Stimulated activated CD4-positive, alpha-beta T cell treated with anti-CD3 and anti-CD28 coated beads, Interleukin-12 subunit alpha, Interleukin-12 subunit beta, amount 100 ng/mL, for 4 hours (primary cell): ENCODE measurements at regions not wholly inside any gene's neighbourhood (a gene's known extent, or its start where the extent isn't known, plus 50 kb on each side); places are given as distances from the start of the nearest gene placed in this dataset.

Source experiments
- DNase-seq: peaks from one replicate; pipeline ENCODE4 v3.0.0-alpha.2; 2020

DNA sequence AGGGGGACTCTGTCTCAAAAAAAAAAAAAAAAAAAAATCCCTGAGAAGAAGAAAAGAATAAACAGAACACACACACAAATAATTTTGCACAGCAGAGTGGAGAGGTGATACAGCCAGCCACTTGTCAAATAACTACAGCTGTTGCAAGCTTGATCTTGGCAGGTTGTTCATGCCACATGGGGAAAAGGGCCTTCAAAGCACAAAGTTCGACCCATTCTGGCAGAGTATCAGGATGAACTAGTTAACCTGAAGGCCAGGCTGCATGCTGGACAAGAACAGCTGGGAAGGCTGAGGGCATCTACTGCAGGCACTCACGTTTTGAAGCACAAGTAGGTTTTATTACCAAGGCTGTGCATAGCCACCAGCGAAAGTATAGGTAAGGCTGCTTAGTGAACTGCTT, 104.1 kb downstream of the KCTD15 start:
- no peak for DNase-seq

DNA sequence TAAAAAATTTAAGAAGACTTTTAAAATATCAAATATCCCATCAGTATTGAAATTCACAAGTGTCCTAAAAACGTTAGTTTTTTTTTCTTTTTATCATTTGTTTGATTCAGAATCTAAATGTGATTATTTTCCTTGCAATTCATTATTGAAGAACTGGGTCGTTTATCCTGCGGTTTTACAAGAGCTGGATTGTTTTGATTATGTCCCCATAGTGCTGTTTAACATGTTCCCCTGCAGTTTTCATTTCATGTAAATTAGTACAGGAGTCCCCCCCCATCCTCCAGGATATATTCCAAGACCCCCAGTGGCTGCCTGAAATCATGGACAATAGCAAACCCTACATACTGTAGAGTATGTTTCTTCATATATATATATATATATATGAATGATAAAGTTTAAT, 105.7 kb downstream of the KCTD15 start:
- DNase-seq: no peak

DNA sequence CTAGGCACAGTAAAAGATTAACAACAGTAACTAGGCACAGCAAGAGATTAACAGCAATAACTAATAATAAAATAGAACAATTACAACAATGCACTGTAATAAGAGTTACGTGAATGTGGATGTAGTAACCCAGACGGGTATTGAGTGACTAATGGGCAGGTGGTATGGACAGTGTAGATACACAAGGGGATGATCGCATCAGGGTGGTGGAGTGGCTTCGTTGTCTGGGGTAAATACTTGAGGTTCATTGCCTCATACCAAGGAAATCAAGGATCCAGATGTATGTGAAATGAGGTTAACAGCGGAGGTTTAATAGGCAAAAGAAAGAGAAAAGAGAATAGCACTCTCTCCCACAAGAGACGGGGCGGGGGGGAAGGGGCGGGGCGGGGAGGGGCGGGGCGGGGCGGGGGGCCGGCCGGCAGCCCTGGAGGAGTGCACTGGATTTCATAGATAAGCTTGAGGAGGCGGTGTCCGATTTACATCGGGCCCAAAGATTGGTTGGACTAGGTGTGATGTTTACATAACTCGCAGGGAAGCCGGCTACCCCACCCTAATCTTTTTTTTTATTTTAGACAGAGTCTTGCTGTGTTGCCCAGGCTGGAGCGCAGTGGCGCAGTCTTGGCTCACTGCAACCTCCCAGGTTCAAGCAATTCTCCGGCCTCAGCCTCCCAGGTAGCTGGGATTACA, 106.3 kb downstream of the KCTD15 start:
- no peak for DNase-seq

DNA sequence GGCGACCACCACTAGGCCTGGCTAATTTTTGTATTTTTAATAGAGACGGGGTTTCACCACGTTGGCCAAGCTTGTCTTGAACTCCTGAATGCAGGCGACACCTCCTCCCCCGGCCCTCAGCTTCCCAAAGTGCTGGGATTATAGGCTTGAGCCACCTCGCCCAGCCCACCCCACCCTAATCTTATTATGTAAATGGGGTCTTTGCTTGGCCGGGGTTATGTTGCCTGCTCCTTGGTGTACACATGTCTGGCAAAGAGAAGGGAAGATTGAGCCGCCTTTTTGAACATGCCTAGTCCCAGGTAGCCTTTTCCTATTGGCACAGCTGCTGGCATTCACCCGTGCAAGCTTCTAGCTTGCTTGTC, 106.8 kb downstream of the KCTD15 start:
- DNase-seq: no peak

DNA sequence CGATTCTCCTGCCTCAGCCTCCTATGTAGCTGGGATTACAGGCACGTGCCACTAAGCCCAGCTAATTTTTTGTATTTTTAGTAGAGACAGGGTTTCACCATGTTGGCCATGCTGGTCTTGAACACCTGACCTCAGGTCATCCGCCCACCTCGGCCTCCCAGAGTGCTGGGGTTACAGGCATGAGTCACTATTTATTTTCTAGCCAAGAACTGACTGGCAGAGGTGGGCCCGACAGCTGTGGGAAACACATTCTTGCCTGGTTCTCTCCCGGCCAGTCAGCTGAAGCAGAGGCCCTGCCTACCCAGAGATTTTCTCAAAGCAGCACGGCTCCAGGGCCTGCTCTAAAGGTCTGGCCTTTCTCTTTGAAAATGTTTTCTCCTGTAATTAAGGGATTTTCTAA, 108.0 kb downstream of the KCTD15 start:
- no peak for DNase-seq

DNA sequence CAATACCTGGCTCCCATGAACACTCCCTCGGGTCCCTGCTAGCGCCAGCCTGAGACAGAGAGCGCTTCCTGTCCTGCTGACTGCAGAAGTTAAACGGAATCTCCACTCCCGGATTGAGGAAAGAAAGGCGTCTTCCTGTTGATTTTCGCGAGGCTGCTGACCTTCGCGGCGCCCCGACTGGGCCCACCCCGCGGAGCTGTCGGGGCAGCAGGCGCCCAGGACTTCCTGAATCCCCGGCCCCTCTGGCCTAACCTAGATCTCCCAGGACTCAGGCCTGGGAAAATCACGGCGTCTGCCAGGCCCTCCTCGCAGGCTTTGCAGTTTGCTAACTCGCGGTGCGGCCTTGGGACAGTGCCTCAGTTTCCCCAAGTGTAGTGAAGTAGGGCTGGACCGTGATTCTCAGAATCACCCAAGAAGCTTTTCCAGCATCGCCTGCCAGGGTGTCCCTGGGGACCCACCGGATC, 108.8 kb downstream of the KCTD15 start:
- no peak for DNase-seq

DNA sequence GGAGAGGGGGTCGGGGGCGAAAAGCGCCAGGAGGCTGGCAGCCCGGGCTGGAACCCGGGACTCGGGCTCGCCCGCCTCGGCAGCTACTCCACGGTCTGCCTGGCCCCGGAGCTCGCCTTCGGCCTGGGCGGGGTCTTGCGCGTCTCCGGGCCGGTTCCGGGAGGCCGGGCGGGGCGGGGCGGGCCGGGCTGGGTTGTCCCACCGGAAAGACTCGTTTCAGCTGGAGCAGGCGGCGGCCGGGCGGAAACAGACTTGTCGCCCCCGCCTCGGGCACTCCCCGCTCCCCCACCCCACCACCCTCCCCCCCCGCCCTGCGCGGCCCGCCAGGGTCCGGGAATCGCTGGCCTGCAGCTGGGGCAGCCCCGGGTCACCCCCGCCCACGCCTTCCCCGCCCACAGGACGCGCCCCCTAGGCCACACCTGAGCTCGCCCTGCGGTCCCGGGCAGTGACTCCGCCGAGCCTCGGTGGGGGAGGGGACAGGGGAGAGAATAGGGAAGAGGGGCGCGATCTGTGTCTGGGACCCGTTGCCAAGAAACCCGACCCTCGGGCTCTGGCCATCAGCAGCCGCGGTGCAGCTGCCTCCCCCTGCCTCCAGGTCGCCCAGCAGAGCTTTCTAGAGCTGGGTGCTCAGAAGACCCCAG, 109.4 kb downstream of the KCTD15 start:
- no peak for DNase-seq

DNA sequence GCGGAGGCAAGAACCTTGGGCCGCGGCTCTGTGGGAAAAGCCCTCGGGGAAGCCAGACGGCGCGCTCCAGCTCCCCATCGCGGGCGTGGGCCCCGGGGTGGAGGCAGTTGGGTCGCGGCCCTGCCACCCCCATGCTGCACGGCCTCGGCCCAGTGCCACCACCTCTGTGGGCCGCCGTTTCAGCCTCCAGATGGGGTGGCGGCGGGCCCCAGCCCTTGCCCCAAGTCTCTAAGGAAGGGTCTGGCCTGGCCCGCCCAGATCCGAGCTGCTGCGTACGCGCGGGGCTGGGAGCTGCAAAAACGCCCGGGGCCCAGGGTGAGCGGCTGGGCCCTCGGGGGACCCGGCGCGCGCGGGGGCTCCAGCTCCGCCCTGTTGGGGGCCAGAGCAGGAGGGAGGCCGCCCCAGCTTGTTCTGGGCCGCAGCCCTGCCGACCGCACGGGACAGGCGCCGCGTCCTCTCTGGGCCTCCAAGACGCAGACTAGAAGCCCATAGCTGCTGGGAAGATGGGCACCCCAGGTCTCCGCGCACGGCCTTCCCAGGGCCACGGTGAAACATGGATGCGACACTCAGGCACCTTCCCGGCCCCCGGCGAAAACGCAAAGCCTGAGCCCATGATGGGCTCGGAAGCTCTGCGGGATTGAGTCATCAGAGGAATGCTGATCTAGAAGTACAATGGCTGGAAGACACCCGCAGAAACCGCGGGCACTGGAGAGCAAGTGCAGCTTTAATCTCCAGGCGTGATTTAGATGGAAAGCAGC, 110.1 kb downstream of the KCTD15 start:
- no peak for DNase-seq

DNA sequence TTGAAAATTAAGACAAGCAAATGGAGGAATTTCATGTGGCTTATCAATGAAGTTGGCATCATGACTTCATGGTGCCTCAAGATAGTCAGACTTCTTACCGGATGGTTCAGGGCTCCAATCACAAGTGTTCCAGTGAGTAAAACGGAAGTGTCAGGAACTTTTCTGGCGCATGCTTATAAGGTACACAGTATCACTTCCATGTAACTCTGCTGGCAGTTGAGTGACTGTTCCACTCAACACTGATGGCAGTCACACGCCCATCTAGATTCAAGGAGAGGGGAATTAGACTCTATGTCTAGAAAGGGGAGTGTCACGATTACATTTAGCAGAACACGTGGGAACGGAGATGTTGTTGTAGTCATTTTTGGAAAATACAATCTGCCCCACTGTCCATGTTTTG, 114.3 kb downstream of the KCTD15 start:
- DNase-seq: no peak

DNA sequence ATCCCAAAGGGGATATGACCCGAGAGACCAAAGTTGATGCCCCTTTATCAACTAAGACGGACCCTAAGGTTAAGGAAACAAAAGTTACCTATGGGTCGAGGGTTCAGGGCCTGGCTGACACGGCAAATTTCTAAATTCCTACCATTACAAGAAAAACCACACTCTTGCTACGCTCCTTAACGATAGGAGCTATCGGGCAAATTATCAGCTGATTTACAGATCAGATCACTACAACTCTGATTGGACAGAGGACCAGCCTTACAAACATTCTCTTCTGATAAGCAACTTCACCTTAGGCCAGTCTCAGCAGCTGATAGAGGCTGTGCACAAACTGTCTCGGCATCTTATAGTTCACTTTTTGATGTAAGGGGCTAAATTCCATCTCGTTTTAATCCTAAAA, 117.9 kb downstream of the KCTD15 start:
- DNase-seq: no peak

DNA sequence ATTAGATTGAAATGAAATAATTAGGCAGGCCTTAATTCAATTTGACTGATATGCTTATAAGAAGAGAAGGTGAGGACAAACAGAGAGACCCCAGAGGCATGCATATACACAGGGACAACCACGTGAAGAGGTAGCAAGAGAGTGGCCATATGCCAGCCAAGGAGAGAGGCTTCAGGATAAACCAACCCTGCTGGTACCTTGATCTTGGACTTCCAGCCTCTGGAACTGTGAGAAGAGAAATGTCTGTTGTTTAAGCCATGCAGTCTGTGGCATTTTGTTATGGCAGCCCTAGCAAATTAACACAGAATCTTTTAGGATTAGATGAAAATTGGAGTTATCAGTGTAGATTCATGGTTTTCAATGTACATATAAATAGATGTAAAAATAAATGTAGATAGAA, 120.1 kb downstream of the KCTD15 start:
- no peak for DNase-seq

DNA sequence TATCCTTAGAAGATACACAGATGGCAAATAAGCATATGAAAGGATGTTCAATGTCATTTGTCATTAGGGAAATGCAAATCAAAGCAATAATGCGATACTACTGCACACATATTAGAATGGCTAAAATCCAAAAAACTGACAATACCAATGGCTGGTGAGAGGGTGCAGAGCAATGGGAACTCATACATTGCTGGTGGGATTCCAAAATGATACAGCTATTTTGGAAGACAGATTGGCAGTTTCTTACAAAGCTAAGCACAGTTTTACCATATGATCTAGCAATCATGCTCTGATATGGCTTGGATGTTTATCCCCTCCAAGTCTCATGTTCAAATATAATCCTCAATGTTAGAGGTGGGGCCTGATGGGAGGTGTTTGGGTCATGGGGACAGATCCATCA, 122.6 kb downstream of the KCTD15 start:
- DNase-seq: no peak

DNA sequence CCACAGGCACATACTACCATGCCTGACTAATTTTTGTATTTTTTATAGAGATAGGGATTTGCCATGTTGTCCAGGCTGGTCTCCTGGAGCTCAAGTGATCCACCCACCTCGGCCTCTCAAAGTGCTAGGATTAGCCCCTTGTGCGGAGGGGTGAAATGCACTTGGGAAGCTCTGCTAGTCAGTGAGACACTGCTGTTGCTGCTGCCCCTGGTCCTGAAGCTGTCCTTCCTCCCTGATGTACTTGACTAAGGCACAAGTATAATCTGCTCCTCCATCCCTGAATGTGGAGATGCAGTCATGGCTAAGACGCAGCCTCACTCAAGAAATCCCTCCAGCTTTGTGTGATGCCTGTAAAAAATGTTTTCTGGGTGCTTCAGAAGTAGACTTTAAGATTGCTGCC, 124.5 kb downstream of the KCTD15 start:
- no peak for DNase-seq

DNA sequence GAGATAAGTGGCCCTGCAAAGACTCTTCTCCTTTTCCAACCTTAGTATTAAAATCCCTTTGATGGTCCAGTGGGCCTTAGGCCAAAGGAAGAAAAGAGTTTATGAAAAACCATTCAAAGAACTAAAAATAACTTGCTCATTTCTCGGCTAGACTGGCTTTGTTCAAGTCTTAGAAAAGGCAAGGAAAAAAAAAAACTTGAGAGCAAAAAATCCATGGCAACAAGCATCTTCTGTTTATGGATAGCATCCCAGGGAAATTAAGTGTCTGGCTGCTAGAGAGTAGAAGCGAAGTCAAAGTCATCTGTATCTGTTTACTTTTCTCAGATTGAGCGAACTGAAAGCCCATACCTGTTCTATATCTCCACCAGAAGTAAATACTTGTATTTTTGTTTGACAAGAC, 129.6 kb downstream of the KCTD15 start:
- no peak for DNase-seq

DNA sequence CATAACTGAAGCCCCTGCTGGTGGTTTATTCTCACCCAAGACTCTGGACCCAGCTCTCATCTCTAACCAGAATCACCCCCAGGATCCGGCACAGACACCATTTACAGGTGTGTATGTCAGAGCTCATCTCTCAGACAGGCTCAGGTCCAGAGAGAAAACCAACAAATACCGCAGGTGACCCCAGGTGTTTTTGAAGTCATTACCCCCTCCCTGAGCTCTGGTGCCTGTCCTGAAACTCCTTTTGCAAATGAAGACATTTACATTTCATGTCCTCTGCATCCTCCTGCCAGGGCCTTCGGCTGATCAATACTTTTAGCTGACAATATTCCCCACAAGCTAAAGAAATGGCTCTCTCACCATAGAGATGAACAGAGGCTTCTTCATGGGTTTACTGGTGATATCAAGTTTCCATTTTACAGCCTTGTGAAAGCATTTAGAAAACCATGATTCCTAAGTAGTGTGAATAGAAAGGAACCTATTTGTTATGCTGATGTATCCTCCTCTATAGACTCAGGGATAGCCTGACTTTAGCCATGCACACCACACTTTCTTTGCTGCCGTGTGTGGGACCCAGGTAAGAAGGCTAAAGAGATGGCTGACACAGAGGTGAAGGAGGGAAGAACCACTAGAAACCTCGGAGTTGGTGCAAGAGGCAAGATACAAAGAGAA, 131.3 kb downstream of the KCTD15 start:
- DNase-seq: no peak

DNA sequence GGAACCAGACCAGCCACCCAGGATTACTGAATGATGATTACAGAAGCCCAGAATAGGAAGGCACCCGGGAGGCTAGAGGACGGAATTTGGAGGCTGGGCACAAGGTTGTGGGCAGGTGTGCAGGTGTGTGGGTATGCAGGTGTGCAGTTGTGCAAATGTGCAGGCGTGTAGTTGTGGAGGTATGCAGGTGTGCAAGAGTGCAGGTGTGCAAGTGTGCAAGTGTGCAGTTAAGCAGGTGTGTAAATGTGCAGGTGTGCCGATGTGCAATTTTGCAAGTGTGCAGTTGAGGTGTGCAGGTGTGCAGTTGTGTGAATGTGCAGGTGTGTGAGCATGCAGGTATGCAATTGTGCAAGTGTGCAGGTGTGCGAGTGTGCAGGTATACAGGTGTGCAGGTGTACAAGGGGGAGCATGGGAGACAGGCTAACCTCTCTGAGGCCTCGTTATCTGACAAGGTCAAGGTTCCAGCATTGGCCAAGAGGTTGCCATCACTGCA, 131.8 kb downstream of the KCTD15 start:
- no peak for DNase-seq

DNA sequence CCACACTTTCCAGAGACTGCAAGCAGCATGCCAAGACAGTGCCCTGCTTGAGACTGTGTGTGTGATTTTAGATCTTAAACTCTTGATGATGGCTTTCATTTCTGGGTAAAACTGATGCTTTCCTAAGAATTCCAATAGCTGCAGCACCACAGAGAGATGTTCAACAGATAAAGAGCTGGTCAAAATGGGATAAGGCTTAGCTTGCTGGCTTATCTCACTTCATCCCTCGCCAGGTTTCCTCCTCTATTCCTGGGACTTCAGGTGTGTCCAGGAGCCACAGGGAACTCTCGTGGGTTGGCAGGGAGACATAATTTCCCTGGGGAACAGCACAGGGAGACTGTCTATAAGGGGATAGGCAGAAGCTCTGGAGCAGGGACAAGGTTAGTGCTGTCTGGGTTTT, 137.3 kb downstream of the KCTD15 start:
- DNase-seq: no peak

DNA sequence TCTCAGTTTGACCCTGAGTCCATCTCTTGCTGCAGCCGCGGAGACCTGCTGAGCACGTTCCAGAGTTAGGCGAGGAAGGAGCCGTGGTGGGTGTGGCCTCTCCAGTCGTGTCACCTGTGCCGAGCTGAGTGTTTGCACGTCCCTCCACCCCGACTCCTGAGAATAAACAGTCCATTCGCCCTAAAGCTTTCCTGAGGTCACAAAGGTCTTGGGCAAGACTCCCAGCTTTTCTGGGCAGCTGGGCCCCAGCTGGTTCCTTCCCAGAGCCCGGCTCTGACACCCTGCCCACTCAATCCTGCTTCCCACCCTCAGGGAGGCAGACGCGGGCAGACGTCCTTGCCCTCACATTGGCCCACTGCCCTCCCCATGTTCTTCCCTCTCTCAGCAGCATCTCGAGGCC, 142.2 kb downstream of the KCTD15 start:
- DNase-seq: no peak

DNA sequence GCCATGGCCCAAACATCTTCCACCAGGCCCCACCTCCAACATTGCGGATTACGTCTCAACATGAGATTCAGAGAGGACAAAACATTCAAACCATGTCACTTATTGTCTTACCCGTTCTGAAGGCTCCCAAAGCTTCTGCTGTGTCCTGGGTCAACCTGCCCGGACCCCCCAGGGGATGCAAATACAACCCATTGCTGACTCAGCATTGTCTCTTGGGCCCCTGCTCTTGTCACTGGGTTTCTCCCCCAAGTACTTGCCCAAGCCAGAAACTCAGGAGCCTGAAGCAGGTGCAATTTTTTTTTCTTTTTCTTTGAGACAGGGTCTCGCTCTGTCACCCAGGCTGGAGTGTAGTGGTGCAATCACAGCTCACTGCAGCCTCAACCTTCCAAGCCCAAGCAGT, 144.5 kb downstream of the KCTD15 start:
- no peak for DNase-seq

DNA sequence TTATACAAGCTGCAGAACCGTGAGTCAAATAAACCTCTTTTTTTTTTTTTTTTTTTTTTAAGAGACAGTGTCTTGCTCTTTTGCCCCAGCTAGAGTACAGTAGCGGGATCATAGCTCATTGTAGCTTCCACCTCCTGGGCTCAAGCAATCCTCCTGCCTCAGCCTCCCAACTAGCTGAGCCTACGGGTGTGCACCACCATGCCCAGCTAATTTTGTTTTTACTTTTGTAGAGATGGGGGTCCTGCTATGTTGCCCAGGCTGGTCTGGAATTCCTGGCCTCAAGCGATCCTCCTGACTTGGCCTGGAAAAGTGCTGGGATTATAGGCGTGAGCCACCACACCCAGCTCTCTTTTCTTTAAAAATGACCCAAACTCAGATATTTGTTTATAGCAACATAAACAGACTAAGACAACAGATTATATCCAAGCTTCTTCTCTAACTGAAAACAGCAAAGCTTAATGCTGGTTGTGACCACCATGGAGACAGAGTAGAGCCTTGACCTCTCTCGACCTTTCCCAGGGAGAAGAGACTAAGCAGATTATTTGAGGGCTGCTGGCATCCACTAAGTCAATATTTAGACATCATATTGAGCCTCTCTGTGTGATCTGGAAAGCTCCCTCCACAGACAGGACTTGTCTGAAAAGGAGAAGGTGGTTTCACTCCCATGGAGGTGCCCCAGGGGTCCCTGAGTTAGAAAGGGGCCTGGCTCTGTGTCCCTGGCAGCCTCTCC, 150.0 kb downstream of the KCTD15 start:
- no peak for DNase-seq

DNA sequence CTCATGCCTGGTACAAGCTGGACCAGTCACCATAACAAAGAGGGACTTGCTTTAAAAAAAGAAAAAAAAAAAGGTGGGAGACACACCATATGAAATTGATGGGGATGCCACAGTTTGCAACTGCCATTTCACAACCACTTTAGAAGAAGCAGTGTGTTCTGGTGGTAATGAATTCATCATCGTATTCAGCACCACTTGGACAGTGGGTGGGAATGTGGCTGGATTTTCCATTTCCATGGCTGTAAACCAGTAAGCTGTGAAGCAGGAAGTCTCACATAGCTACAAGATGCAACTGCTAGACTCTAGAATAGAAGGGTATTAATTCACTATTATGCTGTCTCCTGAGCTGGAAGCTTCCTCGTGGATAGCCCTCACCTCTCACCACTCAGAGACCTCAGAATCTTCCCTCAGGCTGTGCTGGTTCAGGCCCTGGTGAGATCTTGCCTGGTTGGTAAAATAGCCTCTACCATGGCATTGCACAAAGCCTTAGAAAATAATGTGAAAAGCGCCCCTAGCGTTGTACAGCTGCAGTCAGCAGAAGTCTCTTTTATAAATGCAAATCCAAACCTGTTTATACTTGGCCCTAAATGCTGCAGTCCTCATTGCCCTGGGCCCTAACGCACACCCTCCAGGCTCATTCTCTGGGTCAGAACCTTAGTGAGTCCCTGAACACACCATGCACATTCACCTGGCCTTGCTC, 150.7 kb downstream of the KCTD15 start:
- no peak for DNase-seq

DNA sequence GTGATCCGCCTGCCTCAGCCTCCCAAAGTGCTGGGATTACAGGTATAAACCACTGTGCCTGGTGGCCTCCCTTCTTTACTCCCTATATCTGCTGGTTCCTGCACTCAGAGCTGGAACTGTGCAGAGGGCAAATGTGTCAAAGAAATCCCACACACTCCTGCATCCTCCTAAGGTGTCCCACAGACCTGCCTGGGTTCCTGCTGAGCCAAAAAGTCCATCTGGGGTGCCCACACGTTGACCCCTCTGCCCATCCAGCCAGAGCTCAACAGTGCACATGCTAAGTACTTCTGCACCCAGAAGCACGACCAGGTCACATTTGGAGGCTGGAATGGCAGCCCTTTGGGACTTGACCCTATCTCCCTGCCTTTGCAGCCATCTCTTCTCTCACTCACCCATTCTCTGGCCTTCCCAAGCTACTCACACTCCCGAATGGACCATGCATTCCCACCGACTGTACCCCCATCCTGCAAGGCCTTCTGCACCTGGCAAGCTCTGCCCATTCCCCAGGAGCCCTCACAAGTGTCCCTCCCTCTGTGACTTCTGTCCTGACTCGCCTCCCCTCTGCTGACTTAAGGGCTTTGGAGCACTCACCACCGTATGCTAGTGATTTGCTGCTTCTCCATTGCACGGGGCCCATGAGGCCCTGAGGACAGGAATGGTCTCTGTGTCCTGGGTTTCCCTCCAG, 152.1 kb downstream of the KCTD15 start:
- no peak for DNase-seq
